HG03439 (cell line): ENCODE measurements at regions not wholly inside any gene's neighbourhood (a gene's known extent, or its start where the extent isn't known, plus 50 kb on each side); places are given as distances from the start of the nearest gene placed in this dataset.

Experiments
- ATAC-seq: cut with Tn5 transposase; IDR thresholded peaks from one replicate; pipeline ENCODE4 v1.9.1; 2021; ENCODE audit warnings: mild to moderate bottlenecking, moderate library complexity; ENCODE audit not compliant: unreplicated experiment

GRCh38 chr18:72601944-72602343 lies 57.8 kb upstream of the CBLN2 start:
- ATAC-seq: no peak

- ATAC-seq: no peak
Observed at GRCh38 chr18:72601481-72601880, 57.3 kb upstream of the CBLN2 start.
